DMS 273 (cell line): ENCODE measurements at regions not wholly inside any gene's neighbourhood (a gene's known extent, or its start where the extent isn't known, plus 50 kb on each side); places are given as distances from the start of the nearest gene placed in this dataset.

Experiments
- DNase-seq: peaks from one replicate; lab custom pipeline; 2025; ENCODE audit not compliant: unreplicated experiment; lab: John Stamatoyannopoulos, UW

DNA sequence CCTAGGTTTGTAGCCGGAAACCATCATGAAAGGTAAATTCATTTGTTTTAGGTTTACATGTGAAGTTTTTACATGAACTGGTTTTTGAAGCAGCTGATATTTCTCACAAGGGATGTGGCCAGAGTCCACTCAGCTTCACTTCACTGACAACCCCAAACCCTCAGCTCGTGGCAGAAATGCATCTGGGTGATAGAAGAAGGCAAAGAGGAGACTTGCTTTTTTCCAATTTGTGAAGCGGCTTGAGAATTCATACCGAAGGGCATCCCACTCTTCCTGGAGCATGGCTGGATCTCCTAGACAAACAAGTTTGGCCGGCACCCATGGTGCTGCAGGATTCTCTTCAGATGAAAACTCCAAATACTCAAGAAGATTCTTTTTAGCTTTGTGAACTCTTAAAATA lies 392.8 kb upstream of the CNR1 start:
- no peak for DNase-seq

DNA sequence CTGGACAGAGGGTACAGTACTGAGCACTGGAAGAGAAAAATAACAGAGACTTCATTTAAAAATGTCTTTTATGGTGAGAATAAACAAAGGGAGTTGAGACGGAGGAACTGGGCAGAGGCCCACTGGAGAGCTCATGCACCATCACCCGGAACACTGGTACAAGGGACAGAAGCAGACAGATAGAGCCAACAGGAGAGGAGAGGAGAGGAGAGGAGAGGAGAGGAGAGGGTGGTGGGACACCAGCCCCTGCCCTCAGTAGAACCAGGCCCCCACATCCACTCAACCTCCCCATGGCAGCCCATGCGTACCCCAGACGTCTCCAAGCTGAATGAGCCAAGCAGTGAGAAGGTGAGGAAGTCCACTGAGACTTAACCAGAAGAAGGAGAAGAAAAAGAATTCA lies 390.5 kb upstream of the CNR1 start:
- DNase-seq: no peak

DNA sequence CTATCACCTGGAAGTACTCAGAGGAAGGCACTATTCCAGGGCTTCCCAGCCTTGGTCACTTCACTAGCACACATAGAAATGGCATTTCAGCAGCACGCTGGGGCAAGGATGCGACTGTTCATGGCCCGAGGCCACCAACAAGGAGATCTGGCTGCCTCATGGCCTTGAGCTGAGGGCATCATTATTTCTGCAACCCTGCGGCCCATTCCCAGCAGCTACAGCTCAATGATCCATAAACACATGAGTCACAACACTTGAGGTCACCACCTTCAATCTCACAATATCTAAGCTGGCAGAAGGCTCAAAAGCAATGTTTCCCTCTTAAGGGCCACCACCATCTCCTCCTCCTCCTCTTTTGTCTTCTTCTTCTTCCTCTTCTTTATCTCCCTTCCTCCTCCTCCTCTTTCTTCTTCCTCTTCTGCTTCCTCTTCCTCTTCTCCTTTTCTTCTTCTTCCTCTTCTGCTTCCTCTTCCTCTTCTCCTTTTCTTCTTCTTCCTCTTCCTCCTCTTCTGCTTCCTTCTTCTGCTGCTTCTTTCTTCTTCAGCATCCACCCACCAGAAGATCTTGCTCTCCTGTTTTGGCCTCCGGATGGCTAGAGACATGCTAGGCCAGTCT lies 382.9 kb upstream of the CNR1 start:
- DNase-seq: no peak

DNA sequence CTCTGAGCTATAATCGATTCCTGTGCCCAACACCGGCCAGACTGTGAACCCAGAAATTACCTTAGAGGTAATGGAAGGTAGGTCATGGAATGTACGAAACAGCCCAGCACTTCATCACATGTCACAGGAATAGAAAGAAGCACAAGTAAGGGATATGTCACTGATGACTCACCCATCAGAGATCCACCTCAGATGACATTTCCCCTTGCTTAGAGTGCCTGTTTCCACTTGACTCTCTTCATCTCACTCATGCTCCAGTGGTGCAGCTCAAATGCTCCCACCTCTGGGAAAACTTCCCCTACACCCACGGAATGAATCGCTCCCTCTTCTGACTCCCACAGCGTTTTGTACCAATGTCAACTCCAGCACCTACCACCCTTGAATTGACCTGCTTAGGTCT lies 381.6 kb upstream of the CNR1 start:
- DNase-seq: no peak

DNA sequence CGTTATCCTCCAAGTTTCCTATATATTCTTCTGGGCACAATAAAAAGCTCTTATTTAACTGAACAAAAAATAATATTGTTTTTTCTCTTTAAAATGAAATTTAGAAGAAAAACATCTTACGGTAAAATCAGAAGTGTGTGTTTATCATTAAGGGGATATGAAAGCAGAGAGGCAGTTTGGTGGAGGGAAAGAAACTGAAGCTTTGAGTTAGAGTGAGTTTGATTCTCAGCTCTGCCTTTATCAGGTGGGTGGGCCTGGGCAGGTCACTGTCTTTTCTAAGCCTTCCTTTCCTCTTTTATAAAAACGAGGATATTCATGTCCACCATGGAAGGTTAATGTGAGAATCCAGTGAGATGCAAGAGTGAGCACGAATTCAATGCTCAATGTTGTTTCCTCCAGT lies 379.8 kb upstream of the CNR1 start:
- DNase-seq: no peak

DNA sequence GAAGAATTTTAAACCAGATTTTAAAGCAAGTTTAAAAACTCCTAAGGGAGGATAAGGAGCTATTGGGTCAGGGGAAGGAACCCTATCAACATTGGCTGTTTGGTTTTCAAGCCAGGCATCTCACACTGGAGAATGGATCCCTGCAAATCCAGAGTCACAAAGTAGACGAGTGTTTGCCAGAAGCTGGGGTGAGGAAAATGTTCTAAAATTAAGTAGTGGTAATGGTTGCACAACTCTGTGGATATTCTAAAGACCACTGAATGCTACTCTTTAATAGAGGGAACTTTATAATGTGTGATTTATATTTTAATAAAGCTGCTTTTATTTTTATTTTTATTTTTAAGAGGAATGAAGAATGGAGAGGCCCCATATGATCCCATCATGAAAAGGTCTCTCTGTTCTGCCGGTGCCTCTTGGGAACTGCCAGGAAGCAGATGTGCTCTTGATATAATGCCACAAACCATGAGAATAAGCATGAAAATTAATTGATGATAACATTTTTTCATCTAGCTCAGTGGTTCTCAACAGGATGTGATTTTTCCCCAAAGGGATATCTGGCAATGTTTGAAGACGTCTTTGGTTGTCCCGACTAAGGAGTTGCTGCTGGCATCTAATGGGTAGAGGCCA lies 379.0 kb upstream of the CNR1 start:
- no peak for DNase-seq

DNA sequence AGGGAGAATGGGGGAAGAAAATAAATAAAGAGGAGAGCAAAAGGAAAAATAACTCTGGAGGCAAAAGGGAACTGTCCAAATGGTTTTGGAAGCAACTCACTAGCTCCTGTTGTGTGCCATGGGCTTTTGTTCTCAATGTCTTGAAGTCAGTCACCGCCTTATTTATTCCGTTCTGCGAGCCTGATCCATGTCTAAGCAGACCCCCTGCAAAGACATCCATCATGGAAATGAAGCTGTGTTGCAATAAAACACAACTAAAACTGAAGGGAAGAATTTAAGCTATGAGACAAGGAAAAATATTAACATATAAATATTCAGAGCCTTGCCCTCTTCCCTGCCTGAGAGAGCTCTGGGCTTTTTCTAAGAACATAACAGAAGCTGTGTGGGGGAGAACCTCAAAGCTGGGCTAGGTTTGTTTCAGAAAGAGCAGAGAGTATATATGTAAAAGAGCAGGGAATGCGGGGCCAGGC lies 373.2 kb upstream of the CNR1 start:
- peak; percentile 16 for DNase-seq

DNA sequence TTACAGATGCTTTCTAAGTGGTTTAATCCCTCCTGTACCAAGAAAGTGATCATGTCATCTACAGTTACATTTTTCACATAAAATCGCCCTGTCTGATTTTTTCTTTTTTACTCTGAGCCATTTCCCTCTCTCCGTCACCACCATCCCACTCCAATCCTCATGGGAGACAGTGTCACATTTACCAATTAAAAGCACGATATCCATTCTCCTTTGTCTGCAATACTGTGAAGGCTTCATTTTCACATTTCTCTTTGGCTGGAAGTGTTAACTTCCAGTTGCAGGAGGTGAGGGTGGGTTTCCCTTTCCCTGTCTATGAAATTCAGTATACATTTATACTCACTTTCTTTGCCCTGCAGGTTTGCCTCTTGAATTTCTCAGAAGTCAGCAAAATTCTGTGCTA lies 372.7 kb upstream of the CNR1 start:
- no peak for DNase-seq

DNA sequence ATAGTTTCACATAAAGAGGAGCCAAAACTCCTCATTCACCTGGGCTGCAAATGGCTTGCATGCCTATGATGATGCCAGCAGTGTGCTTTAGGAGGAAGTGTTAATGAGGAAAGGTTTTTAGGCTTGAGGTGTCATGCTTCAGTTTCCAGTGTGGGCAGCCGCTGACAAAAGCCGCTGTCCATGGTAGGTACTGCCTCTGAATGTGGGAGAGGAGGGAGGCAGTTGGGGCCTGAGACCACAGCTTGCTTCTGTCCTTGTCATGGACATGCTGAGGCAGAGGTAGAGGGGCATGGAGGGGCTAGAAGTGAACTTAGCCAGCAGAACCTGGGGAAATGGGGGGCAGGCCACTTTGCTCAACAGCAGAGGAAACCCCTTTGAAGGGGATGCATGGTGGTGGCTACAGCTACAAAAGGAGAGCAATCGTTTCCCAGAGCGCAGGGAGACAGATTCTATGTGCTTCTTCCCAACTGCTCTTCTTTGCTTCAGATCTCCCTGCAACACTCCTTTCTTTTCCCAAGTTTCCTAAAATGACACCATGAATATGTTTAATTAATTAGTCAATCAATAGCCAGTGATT lies 372.1 kb upstream of the CNR1 start:
- DNase-seq: no peak

DNA sequence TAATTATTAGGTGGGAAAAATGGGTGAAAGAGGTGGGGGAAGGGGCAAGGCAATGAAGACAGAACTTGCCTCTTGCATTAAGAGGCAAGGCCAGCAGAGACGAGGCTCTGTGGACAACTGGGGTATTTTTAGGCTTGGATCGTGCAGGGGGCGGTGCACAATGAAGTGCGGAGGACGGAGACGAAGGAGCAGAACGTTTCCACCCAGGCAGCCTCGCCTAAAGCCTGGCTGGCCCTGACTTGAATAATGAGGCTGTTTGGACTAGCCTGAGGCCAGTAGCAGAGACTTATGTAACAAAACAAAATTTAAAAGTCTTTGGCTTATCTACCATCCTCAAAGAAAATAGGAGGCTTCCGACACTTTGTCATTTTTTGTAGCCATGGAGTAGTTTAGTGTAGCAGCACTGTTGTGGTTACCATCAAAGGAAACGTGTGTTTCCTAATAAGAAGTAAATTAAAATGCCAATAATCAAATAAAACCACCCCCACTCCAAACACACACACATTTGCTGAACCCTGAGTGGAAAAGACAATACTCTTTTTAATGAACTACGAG lies 370.0 kb upstream of the CNR1 start:
- DNase-seq: no peak

DNA sequence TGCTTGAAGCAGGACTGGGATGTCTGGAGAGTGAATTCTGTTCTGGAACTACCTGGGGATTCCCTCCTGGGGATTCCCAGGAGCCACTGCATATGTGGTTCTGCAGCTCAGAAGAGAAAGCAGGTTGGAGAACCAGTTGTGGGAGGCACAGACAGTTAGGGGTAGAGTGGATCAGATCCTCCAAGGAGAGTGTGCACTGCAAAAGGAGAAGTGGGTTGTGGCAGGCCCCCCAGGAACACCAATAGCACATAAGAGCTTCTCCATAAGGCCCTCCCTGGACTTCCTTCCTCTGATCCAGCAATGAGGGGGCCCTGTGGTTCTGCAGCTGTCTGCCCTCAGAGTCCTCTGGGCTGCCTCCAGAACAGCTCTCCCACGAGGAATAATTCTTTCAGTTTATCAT lies 369.2 kb upstream of the CNR1 start:
- DNase-seq: no peak

DNA sequence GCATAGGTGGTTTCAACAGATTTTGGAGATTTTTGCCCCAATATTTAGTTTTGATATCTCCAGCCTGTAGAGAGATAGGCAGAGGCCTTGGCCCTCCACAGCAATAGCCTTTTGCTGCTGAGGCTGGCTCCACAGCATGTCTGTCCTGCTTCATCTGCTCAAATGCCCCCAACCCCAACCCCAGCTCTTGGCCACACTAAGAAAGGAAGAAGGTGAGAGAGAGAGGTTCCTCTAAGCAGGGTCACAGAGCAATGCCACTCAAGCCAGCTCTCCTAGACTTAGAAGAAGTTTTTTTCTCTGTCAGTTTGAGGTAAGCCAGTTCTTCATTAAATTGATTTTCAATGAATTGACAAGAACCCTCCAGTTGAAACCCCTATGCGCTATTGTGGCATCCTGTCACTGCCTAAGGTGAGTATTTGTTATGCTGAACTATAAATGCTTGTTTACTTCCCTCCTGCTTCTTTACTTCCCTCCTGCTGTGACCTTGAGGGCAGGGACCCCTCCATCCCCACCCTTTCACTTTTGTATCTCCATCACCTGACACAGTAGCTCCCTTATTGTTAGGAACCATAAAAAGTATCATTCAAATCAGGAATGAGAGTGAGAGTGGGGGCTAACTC lies 366.2 kb upstream of the CNR1 start:
- DNase-seq: no peak

DNA sequence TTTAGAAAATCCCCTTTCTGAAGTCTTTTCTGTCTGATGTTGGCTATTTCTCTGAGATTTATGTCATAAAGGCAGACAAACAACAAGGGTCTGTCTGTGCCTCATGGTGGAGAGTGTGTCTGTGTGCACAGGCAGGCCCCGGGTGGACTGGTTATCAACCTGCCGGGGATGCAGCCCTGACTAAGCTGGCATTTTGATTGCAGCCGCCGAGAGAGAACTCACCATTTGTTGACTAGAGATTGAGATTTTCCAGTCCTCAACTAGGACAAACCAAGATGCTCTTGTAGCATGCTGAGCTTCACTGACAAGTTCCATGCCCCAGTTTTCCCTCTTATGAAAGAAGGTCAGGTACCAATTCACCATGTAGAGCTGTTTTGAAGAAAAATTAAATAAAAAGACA lies 363.6 kb upstream of the CNR1 start:
- no peak for DNase-seq

DNA sequence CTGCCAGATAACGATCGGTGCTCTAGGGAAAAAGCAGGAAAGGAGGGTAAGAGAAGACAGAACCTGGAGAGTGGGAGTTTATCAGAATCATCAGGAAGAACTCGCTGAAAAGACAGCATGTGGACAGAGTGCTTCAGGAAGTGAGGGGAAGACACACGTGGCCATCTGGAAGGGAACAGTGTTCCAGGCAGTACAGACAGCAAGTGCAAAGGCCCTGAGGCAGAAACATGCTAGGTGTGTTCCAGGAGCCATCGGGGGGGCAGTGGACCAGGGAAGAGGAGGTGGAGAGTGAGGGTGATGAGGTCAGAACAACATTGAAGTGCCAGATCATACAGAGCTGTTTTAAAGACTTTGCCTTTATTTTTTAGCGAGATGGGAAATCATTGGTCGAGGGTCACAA lies 354.3 kb upstream of the CNR1 start:
- no peak for DNase-seq

DNA sequence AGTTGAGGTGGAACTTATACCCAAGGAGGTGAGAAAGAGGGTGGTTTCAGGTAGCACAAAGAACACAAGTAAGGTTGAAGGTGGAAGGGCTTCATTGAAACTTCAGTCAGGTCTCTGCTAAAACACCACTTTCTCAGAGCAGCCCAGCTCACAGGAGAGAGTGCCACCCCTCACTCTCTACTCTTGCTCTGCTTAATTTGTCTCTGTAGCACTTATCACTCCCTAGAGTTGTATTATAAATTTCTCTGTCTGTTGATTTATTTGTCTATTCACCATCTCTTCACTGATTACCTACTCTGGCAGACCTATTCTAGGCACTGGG lies 353.8 kb upstream of the CNR1 start:
- no peak for DNase-seq

DNA sequence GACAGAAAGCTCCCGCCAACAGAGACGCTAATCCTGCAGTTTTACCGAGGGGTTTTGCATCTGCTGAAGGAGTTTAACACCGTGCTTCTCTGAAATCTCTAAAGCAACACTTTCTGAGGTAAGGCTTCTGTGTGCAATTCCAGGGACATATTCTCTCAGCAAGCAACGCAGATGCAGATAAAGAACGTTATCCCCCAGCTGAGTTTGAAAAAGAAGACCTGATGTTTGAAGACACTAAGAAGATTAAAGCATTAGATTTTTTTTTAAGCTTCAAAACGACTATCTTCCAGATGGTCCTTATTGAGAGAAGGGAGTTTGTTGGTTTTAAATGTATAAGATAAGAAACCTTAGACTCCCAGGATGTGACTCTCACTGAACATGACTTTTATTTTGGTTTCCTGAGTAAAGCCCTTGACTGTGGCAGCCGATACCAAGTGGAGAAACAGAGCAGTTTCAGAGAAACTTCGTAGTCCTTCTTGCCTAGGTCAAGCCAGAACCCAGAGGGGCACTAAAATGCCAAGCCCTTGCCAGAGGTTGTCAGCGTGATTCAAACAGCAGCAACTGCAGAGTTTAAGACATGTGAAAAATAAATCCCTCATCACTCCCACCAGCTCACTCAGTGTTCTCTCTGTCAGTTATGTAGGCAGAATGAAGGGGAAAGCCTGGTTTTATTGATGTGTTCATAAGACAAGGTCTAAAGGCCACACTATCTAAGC lies 353.3 kb upstream of the CNR1 start:
- DNase-seq: no peak

DNA sequence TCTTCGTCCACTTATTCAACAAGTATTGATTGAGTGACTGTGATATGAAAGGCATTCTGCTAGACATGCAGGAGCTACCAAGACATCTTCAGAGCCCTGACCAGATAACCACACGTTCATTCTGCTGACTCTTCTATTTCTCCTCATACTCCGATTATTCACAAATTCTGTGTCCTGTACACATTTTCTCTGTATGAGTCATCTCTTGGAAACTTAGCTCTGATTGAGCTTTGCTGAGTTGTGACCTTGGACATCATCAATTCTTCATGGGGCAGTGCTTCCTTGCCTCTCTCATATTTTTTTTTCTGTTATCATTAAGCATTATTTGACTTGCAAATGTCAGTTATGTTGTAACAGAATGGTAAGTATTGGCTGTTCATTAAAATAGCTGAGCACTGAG lies 351.6 kb upstream of the CNR1 start:
- no peak for DNase-seq

DNA sequence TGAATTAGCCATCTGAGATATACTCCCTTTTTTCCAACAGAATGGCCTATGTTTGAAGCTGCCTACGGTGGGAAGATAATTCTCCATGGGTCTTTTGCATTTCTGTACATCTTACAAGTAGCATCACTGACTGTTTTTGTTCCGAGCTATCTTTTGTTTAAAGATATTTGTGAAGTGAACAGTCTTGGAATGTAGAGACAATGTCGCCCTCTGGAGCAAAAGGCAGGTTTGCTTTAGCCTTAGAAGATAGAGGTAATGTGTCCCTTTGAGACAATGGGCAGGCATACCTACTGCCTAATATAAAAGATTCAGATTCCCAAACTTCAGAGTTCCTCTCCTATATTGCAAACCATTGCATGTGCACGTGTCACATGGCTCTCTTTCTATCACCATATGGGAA lies 347.8 kb upstream of the CNR1 start:
- no peak for DNase-seq

DNA sequence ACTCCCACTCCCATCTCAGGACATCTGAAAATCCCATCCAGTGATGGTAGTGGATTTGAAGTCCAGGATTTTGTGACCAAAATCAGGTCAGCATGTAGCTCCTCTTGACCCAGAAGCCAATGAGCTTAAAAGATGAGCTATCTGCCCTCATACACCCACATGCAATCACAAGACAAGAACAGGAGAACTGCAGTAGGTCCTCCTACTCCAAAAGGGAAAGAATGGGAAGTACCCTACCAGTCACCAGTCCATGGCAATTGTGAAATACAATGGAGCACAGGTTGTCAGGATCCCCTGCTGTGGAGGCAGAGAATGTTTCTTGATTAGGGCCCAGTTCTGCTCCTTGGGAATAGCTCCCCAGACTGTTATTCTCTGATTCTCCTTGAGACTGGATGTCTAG lies 347.3 kb upstream of the CNR1 start:
- no peak for DNase-seq

DNA sequence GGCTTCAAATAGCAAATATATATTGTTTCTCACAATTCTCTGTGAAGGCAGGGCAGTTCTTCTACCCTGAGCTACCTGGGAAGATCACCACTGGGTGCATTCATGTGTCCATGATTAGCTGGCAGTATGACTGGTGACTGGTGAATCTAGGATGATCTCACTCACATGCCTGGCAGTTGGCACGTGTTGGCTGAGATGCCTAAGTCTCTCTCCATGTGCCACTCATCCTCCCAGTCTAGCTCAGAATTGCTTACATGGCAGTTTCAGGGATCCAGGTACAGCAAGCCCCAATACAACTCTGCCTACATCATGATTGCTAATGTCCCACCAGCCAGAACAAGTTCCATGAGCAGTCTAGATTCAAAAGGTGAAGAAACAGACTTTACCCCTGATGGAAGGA lies 346.8 kb upstream of the CNR1 start:
- DNase-seq: no peak

DNA sequence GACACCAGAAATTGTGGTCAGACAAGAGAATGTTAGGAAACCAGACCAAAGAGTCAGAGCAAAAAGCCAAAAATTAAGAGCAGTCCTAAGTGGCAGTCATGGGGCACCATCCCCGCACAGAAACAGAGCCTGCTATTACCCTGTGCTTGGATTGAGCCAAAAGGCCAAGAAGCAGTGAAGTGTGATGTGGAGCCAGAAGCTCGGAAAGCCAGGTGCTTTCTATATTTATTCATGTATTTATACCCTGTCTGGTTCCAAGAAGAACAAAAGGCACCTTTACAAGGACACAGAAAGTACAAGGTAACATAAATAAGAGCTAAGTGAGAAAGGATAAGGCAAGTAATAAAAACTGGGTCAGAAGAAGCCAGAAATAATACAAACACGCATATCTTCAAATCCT lies 336.2 kb upstream of the CNR1 start:
- no peak for DNase-seq
